Activated CD8-positive, alpha-beta T cell treated with anti-CD3 and anti-CD28 coated beads for 36 hours (primary cell): ENCODE measurements at regions not wholly inside any gene's neighbourhood (a gene's known extent, or its start where the extent isn't known, plus 50 kb on each side); places are given as distances from the start of the nearest gene placed in this dataset.

Experiments used
- ATAC-seq: fragments of 200-7000 bp; cut with Tn5 transposase; one replicate; pipeline ENCODE4 v1.10.0; 2021; ENCODE audit warnings: mild to moderate bottlenecking, moderate library complexity
- CTCF ChIA-PET: fragments of 350-600 bp; sonication (Branson Sonifier 250); formaldehyde crosslinking; loops from one replicate; lab custom pipeline; 2021; ENCODE audit warnings: antibody characterized with exemption; lab: Charles Lee
- POLR2A ChIA-PET: fragments of 350-600 bp; sonication (Branson Sonifier 250); formaldehyde crosslinking; loops from one replicate; lab custom pipeline; 2021; ENCODE audit warnings: antibody characterized with exemption; lab: Charles Lee
- DNase-seq: peaks from one replicate; pipeline ENCODE4 v3.0.0-alpha.2; 2020
- H3K27ac Mint-ChIP-seq: one replicate; pipeline ENCODE4 v1.8.0; 2021; ENCODE audit warnings: mild to moderate bottlenecking, mixed read lengths
- H3K27me3 Mint-ChIP-seq: one replicate; pipeline ENCODE4 v1.8.0; 2021; ENCODE audit warnings: mixed read lengths
- H3K36me3 Mint-ChIP-seq: one replicate; pipeline ENCODE4 v1.8.0; 2021; ENCODE audit warnings: low read depth, mixed read lengths
- H3K4me1 Mint-ChIP-seq: one replicate; pipeline ENCODE4 v1.8.0; 2021; ENCODE audit warnings: low read depth, mixed read lengths
- H3K4me3 Mint-ChIP-seq: one replicate; pipeline ENCODE4 v1.8.0; 2021; ENCODE audit warnings: mild to moderate bottlenecking, moderate library complexity, mixed read lengths
- H3K9me3 Mint-ChIP-seq: one replicate; pipeline ENCODE4 v1.8.0; 2021; ENCODE audit warnings: mixed read lengths
- CTCF ChIP-seq: fragments of 200-600 bp; IDR thresholded peaks from one replicate; pipeline ENCODE4 v1.8.0; 2022; ENCODE audit warnings: antibody characterized with exemption, mild to moderate bottlenecking
- intact Hi-C: fragments of 100-400 bp; cut with micrococcal nuclease; formaldehyde crosslinking; loops from one replicate; pipeline ENCODE4 v1.10.0; 2022

- no peak for TF ChIP-seq CTCF
- ATAC-seq (no peak), DNase-seq (no peak)
- CTCF ChIA-PET: interaction anchor here (1.0 kb wide), 1 partner anchor 9 kb away, joined by 4 read pairs; no protein-coding TSS in a partner anchor
- Mint-ChIP-seq H3K9me3 (no peaks in the 10 kb centered on the region), H3K27ac (no peak overlapping the region), H3K36me3 (no peaks in the 10 kb centered on the region), H3K4me1 (no peaks in the 10 kb centered on the region), H3K4me3 (no peak overlapping the region), H3K27me3 (no peaks in the 10 kb centered on the region)
- intact Hi-C loops: no loop called here
- POLR2A ChIA-PET: no interaction called here
Measured at GRCh38 chr11:15780837-15781236, 575.5 kb downstream of the SOX6 start.

- ChIA-PET POLR2A (no interaction called here), CTCF (interaction anchor here (1.0 to 2.1 kb wide), 2 partner anchors 11 to 38 kb away, joined by 3 to 5 read pairs; no protein-coding TSS in a partner anchor)
- DNase-seq (no peak), ATAC-seq (no peak)
- Mint-ChIP-seq H3K27ac (no peak overlapping the region), H3K9me3 (no peaks in the 10 kb centered on the region), H3K27me3 (no peaks in the 10 kb centered on the region), H3K4me3 (no peak overlapping the region), H3K4me1 (no peaks in the 10 kb centered on the region), H3K36me3 (no peaks in the 10 kb centered on the region)
- intact Hi-C loops: no loop called here
- no peak for TF ChIP-seq CTCF
Measured at GRCh38 chr11:15783619-15784018, 572.7 kb downstream of the SOX6 start.

GRCh38 chr11:15793043-15793996 lies 563.0 kb downstream of the SOX6 start:
- no peaks in the 10 kb centered on the region for H3K4me1 Mint-ChIP-seq
- ChIA-PET POLR2A (no interaction called here), CTCF (no interaction called here)
- no peaks in the 10 kb centered on the region for H3K36me3 Mint-ChIP-seq
- H3K27ac Mint-ChIP-seq: no peak overlapping the region
- ATAC-seq (no peak), DNase-seq (no peak)
- H3K4me3 Mint-ChIP-seq: no peak overlapping the region
- no peaks in the 10 kb centered on the region for H3K27me3 Mint-ChIP-seq
- intact Hi-C loops: no loop called here
- TF ChIP-seq CTCF: no peak
- peaks cover 8% of the 10 kb centered on the region for H3K9me3 Mint-ChIP-seq

GRCh38 chr11:15794361-15795150 lies 561.8 kb downstream of the SOX6 start:
- Mint-ChIP-seq H3K9me3 (peaks cover 8% of the 10 kb centered on the region), H3K4me1 (no peaks in the 10 kb centered on the region), H3K4me3 (no peak overlapping the region), H3K36me3 (no peaks in the 10 kb centered on the region), H3K27me3 (peaks cover 1% of the 10 kb centered on the region), H3K27ac (no peak overlapping the region)
- no peak for DNase-seq
- TF ChIP-seq CTCF: no peak
- intact Hi-C loops: no loop called here
- ChIA-PET CTCF (no interaction called here), POLR2A (no interaction called here)
- no peak for ATAC-seq

- Mint-ChIP-seq H3K4me3 (no peak overlapping the region), H3K9me3 (peaks cover 8% of the 10 kb centered on the region), H3K27ac (no peak overlapping the region), H3K27me3 (peaks cover 1% of the 10 kb centered on the region), H3K4me1 (peaks cover 3% of the 10 kb centered on the region), H3K36me3 (no peaks in the 10 kb centered on the region)
- no peak for ATAC-seq
- DNase-seq: no peak
- no peak for TF ChIP-seq CTCF
- intact Hi-C loops: no loop called here
- ChIA-PET POLR2A (no interaction called here), CTCF (no interaction called here)
Measured at GRCh38 chr11:15795378-15795777, 561.0 kb downstream of the SOX6 start.
